Panc1 (cell line): ENCODE measurements at regions not wholly inside any gene's neighbourhood (a gene's known extent, or its start where the extent isn't known, plus 50 kb on each side); places are given as distances from the start of the nearest gene placed in this dataset.
"Not testable (repeated sequence)": the region's sequence is repeated elsewhere in the genome, so short reads cannot be mapped to it uniquely, and the experiment has no call there.

Experiments
- ATAC-seq: fragments of 200-7000 bp; cut with Tn5 transposase; 2 replicates; pipeline ENCODE4 v1.9.1; 2020; ENCODE audit warnings: mild to moderate bottlenecking, moderate library complexity
- BruUV-seq: library from RNA; stranded (reverse); fragments of 400-500 nt; replicated peaks from 2 replicates; lab custom pipeline; 2021; lab: Mats Ljungman, UMichigan
- CTCF ChIA-PET: fragments of 300-600 bp; sonication (Branson Sonifier 250); formaldehyde crosslinking; loops from one replicate; lab custom pipeline; 2022; ENCODE audit warnings: antibody characterized with exemption; lab: Charles Lee
- POLR2A ChIA-PET: fragments of 300-600 bp; sonication (Branson Sonifier 250); formaldehyde crosslinking; loops from one replicate; lab custom pipeline; 2022; ENCODE audit warnings: antibody characterized with exemption; lab: Charles Lee
- DNase-seq: peaks from one replicate; pipeline ENCODE4 v3.0.0-alpha.2; 2010; ENCODE audit warnings: low read depth, low spot score
- H3K27ac ChIP-seq: 2 replicates; pipeline ENCODE4 v1.5.1; 2011; ENCODE audit warnings: mild to moderate bottlenecking, low read length, inconsistent platforms
- H3K27me3 ChIP-seq: fragments of 200-500 bp; sonication (Bioruptor generic); 2 replicates; pipeline ENCODE4 v1.6.0; 2014; ENCODE audit warnings: low read length, inconsistent platforms; ENCODE audit not compliant: control insufficient read depth, insufficient read depth
- H3K36me3 ChIP-seq: fragments of 200-500 bp; sonication (Bioruptor generic); 2 replicates; pipeline ENCODE4 v1.5.1; 2014; ENCODE audit warnings: inconsistent platforms, mild to moderate bottlenecking, low read length, moderate library complexity; ENCODE audit not compliant: control insufficient read depth, insufficient read depth
- H3K4me1 ChIP-seq: 2 replicates; pipeline ENCODE4 v1.5.1; 2011; ENCODE audit warnings: inconsistent platforms, mild to moderate bottlenecking, low read length, moderate library complexity; ENCODE audit not compliant: control insufficient read depth, insufficient read depth
- H3K4me3 ChIP-seq, 2 experiments: 2 replicates each; pipeline ENCODE4 v1.5.1; 2011 to 2012; ENCODE audit warnings: low read depth in 2 of 2, low read length in 2 of 2, mild to moderate bottlenecking in 2 of 2, inconsistent platforms in 1 of 2, moderate library complexity in 1 of 2
- H3K9me3 ChIP-seq: fragments of 200-500 bp; sonication (Bioruptor generic); 2 replicates; pipeline ENCODE4 v1.5.1; 2014; ENCODE audit warnings: low read depth, mild to moderate bottlenecking, inconsistent platforms, low read length, moderate library complexity; ENCODE audit not compliant: control insufficient read depth, insufficient read depth
- CTCF ChIP-seq: fragments of 450-650 bp; IDR thresholded peaks from 2 replicates; pipeline ENCODE4 v1.5.1; 2017; ENCODE audit warnings: mild to moderate bottlenecking
- POLR2AphosphoS5 ChIP-seq: IDR thresholded peaks from 2 replicates; pipeline ENCODE4 v1.6.1; 2012; ENCODE audit warnings: mild to moderate bottlenecking, low read depth, low read length, moderate library complexity
- REST ChIP-seq, 2 experiments: IDR thresholded peaks; 2 replicates each; pipeline ENCODE4 v1.6.1; 2011 to 2012; ENCODE audit warnings: low read depth in 2 of 2, control low read depth in 1 of 2, low read length in 1 of 2, mild to moderate bottlenecking in 1 of 2, moderate library complexity in 1 of 2; ENCODE audit not compliant: insufficient read depth in 1 of 2
- SIN3A ChIP-seq: IDR thresholded peaks from 2 replicates; pipeline ENCODE4 v1.6.1; 2012; ENCODE audit warnings: low read depth, mild to moderate bottlenecking, low read length, moderate library complexity, borderline replicate concordance; ENCODE audit not compliant: insufficient read depth
- TCF7L2 ChIP-seq: IDR thresholded peaks from 2 replicates; pipeline ENCODE4 v1.6.1; 2011; ENCODE audit warnings: mild to moderate bottlenecking, low read depth, low read length, inconsistent platforms
- in situ Hi-C: cut with HindIII; loops from 2 replicates; pipeline ENCODE4 v1.10.0; 2016; ENCODE audit warnings: low sequenced_read_pairs, low pct_unique_long_range_greater_than_20kb
- intact Hi-C: fragments of 100-400 bp; cut with micrococcal nuclease; formaldehyde crosslinking; loops from one replicate; pipeline ENCODE4 v1.10.0; 2022; ENCODE audit not compliant: unreplicated experiment

GRCh38 chrX:84865113-84865512 lies 138.6 kb upstream of the APOOL start:
- CTCF ChIA-PET, result no interaction called here
- no peak for ATAC-seq
- TF ChIP-seq REST (IDR thresholded peaks at IDR 0.05; ENCODE audit: insufficient read depth in 1 of 2, low read depth in 2 of 2, low read length in 1 of 2) (no peak), TCF7L2 (no peak), POLR2AphosphoS5 (no peak), SIN3A (no peak), CTCF (no peak)
- H3K36me3 ChIP-seq, result no peaks in the 10 kb centered on the region
- no peak overlapping the region for H3K4me3 ChIP-seq
- no peak for DNase-seq
- no peaks in the 10 kb centered on the region for H3K27me3 ChIP-seq
- no peaks in the 10 kb centered on the region for H3K9me3 ChIP-seq
- H3K27ac ChIP-seq, result no peak overlapping the region
- intact Hi-C loops, result no loop called here
- POLR2A ChIA-PET, result no interaction called here
- in situ Hi-C loops, result no loop called here
- BruUV-seq, result no TSS peak
- no peaks in the 10 kb centered on the region for H3K4me1 ChIP-seq

GRCh38 chrX:84870281-84870680 lies 133.4 kb upstream of the APOOL start:
- ATAC-seq, H3K4me1 ChIP-seq, H3K4me3 ChIP-seq, CTCF ChIA-PET, POLR2A ChIA-PET, in situ Hi-C loops, BruUV-seq, H3K36me3 ChIP-seq, DNase-seq, H3K27ac ChIP-seq, intact Hi-C loops, H3K9me3 ChIP-seq, H3K27me3 ChIP-seq: not testable (repeated sequence)

GRCh38 chrX:84872160-84872771 lies 131.4 kb upstream of the APOOL start:
- H3K4me3 ChIP-seq, intact Hi-C loops, H3K27ac ChIP-seq, in situ Hi-C loops, H3K4me1 ChIP-seq, CTCF ChIA-PET, H3K9me3 ChIP-seq, H3K27me3 ChIP-seq, BruUV-seq, H3K36me3 ChIP-seq, ATAC-seq, POLR2A ChIA-PET, DNase-seq: not testable (repeated sequence)
